IPS-20b (cell line): ENCODE measurements at regions not wholly inside any gene's neighbourhood (a gene's known extent, or its start where the extent isn't known, plus 50 kb on each side); places are given as distances from the start of the nearest gene placed in this dataset.

ENCODE experiments used
- H3K27ac ChIP-seq: one replicate; pipeline ENCODE4 v1.5.1; 2013; ENCODE audit warnings: low read length
- H3K27me3 ChIP-seq: 2 replicates; pipeline ENCODE4 v1.6.1; 2013; ENCODE audit warnings: mild to moderate bottlenecking, low read length, inconsistent platforms; ENCODE audit not compliant: insufficient read depth
- H3K36me3 ChIP-seq: 2 replicates; pipeline ENCODE4 v1.6.1; 2013; ENCODE audit warnings: low read depth, mild to moderate bottlenecking, inconsistent platforms, low read length, moderate library complexity; ENCODE audit not compliant: insufficient read depth
- H3K4me1 ChIP-seq: 2 replicates; pipeline ENCODE4 v1.6.1; 2013; ENCODE audit warnings: mild to moderate bottlenecking, control low read depth, inconsistent platforms, low read length, moderate library complexity; ENCODE audit not compliant: insufficient read depth
- H3K4me3 ChIP-seq: 2 replicates; pipeline ENCODE4 v1.5.1; 2013; ENCODE audit warnings: mild to moderate bottlenecking, low read length, inconsistent platforms
- H3K9ac ChIP-seq: 2 replicates; pipeline ENCODE4 v1.6.1; 2013; ENCODE audit warnings: low read depth, mild to moderate bottlenecking, inconsistent platforms, low read length, moderate library complexity
- H3K9me3 ChIP-seq: 2 replicates; pipeline ENCODE4 v1.6.1; 2013; ENCODE audit warnings: mild to moderate bottlenecking, low read depth, low read length, inconsistent platforms; ENCODE audit not compliant: insufficient read depth

DNA sequence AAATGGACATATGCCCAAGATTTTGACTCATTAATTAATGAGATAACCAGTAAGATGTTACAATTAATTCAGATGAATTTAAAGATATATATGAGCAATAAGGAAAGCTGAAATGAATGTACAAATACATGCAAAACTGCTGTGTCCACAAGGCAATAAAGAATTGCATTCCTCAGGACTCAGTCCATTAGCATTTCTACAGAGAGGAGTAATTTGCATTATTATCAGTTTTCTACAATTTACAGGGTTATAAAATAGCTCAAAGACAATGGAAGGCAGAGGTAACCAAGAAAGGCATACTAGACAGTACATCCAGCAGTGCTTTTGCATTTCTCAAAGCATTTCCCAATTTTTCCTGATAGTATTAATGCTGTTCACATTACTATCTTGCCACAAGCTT is 377.1 kb upstream of the GOLIM4 start:
- Histone ChIP-seq H3K4me1 (no peaks in the 10 kb centered on the region), H3K9ac (no peak overlapping the region), H3K4me3 (no peak overlapping the region), H3K27me3 (no peaks in the 10 kb centered on the region), H3K27ac (no peak overlapping the region), H3K36me3 (no peaks in the 10 kb centered on the region), H3K9me3 (no peaks in the 10 kb centered on the region)

- H3K36me3 ChIP-seq, result no peaks in the 10 kb centered on the region
- H3K27ac ChIP-seq, result no peak overlapping the region
- H3K9ac ChIP-seq, result no peak overlapping the region
- no peaks in the 10 kb centered on the region for H3K4me1 ChIP-seq
- no peaks in the 10 kb centered on the region for H3K9me3 ChIP-seq
- no peak overlapping the region for H3K4me3 ChIP-seq
- no peaks in the 10 kb centered on the region for H3K27me3 ChIP-seq
Observed at GRCh38 chr3:168470380-168470779, 374.7 kb upstream of the GOLIM4 start.

GRCh38 chr3:168469436-168469835 is 373.7 kb upstream of the GOLIM4 start:
- no peaks in the 10 kb centered on the region for H3K4me1 ChIP-seq
- no peaks in the 10 kb centered on the region for H3K27me3 ChIP-seq
- H3K4me3 ChIP-seq, result no peak overlapping the region
- H3K9me3 ChIP-seq, result no peaks in the 10 kb centered on the region; the same call in 1 of the 2 replicates
- no peak overlapping the region for H3K9ac ChIP-seq
- no peaks in the 10 kb centered on the region for H3K36me3 ChIP-seq
- H3K27ac ChIP-seq, result no peak overlapping the region

DNA sequence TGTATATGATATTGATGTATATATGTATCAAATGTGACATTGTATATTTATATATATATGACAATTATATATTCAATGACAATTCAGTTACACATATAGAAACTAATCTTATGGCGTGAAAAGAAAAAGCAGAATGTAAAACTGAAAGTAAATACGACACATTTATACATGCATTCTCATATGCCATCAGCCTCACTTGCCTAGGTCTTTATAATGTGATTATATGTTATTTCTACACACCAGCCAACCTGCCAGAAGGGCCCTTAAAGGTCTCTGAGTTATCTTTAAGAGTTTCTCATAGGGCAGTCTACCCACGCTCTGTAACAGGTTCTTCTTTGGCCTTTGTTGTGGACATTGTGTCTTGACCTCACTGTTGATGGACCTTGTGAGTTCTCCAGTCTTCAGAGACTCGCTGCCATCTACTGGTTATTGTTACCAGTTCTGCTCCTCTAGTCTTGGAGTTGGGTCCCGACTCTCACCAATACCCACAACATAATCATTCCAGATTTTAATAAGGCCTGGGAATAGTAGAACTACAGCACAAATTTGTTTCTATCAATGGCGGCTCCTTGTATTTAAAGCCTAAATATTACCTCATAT is 371.5 kb upstream of the GOLIM4 start:
- Histone ChIP-seq H3K27me3 (no peaks in the 10 kb centered on the region), H3K36me3 (no peaks in the 10 kb centered on the region), H3K27ac (no peak overlapping the region), H3K4me3 (no peak overlapping the region), H3K9ac (no peak overlapping the region), H3K4me1 (no peaks in the 10 kb centered on the region), H3K9me3 (no peaks in the 10 kb centered on the region; the same call in 1 of the 2 replicates)

DNA sequence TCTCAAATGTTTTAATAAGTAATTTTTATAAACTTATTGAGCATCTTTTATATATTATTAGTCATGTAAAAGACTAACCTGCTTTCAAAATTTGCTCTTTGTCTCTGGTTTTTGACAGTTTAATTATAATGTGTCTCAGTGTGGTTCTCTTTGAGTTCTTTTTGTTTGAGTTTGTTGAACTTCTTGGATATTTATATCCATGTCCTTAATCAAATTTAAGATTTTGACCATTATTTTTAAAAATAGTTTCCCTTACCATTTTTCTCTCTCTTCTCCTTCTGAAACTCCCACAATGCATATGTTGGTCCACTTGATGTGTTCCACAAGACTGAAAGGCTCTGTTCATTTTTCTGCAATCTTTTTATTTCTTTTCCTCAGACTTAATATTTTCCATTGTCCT is 366.1 kb upstream of the GOLIM4 start:
- no peaks in the 10 kb centered on the region for H3K4me1 ChIP-seq
- no peak overlapping the region for H3K4me3 ChIP-seq
- H3K36me3 ChIP-seq, result no peaks in the 10 kb centered on the region
- no peak overlapping the region for H3K9ac ChIP-seq
- no peaks in the 10 kb centered on the region; the same call in 1 of the 2 replicates for H3K9me3 ChIP-seq
- no peaks in the 10 kb centered on the region for H3K27me3 ChIP-seq
- no peak overlapping the region for H3K27ac ChIP-seq

DNA sequence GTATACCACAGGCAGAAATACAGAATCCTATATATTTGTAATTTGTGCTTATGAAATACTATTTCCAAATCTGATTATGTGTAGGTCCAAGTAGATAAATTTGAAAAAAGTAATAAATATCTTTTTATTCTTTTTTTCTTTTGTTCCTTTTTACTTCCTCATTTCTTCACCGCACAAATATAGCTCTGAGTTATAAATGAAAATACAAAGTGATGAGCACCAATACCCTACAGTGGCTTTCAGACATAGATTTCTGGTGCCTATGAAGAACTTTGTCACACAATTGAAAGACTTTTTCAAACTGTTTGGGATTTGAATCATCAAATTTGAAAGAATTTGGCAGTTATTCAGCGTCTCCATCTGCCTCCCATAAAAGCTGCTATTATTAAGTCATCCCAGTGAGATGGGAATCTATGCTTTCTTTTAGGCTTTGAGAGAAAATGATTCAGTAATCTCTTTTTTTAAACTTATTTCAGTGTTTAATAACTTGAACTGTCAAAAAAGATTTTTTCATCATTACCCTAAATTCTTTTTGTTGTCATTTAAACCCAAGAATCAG is 363.6 kb upstream of the GOLIM4 start:
- Histone ChIP-seq H3K36me3 (no peaks in the 10 kb centered on the region), H3K27me3 (no peaks in the 10 kb centered on the region), H3K4me3 (no peak overlapping the region), H3K4me1 (no peaks in the 10 kb centered on the region), H3K9me3 (no peaks in the 10 kb centered on the region), H3K27ac (no peak overlapping the region), H3K9ac (no peak overlapping the region)

- H3K27me3 ChIP-seq, result no peaks in the 10 kb centered on the region
- H3K4me3 ChIP-seq, result no peak overlapping the region
- H3K4me1 ChIP-seq, result no peaks in the 10 kb centered on the region
- no peaks in the 10 kb centered on the region for H3K9me3 ChIP-seq
- H3K9ac ChIP-seq, result no peak overlapping the region
- no peaks in the 10 kb centered on the region for H3K36me3 ChIP-seq
- H3K27ac ChIP-seq, result no peak overlapping the region
Observed at GRCh38 chr3:168457954-168458539, 362.3 kb upstream of the GOLIM4 start.

GRCh38 chr3:168455814-168456213 is 360.1 kb upstream of the GOLIM4 start:
- no peaks in the 10 kb centered on the region for H3K36me3 ChIP-seq
- no peaks in the 10 kb centered on the region for H3K9me3 ChIP-seq
- H3K4me3 ChIP-seq, result no peak overlapping the region
- H3K27ac ChIP-seq, result no peak overlapping the region
- no peak overlapping the region for H3K9ac ChIP-seq
- H3K4me1 ChIP-seq, result no peaks in the 10 kb centered on the region
- no peaks in the 10 kb centered on the region for H3K27me3 ChIP-seq

DNA sequence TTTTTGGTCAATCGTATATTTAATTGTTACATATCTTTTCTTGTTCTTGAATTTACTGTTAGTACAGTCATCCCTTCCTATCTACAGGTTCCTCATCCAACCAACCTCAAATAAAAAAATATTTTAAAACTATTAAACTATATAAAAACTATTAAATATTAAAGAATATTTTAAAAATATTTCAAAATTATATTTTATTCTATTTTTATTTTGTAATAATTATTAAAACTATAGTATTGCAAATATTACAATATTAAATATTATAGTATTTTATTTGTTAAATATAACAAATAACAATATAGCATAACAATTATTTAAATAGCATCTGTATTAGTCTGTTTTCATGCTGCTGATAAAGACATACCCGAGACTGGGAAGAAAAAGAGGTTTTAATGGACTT is 357.9 kb upstream of the GOLIM4 start:
- no peaks in the 10 kb centered on the region for H3K9me3 ChIP-seq
- H3K36me3 ChIP-seq, result no peaks in the 10 kb centered on the region
- H3K4me3 ChIP-seq, result no peak overlapping the region
- no peak overlapping the region for H3K9ac ChIP-seq
- H3K27ac ChIP-seq, result no peak overlapping the region
- H3K4me1 ChIP-seq, result no peaks in the 10 kb centered on the region
- H3K27me3 ChIP-seq, result no peaks in the 10 kb centered on the region

GRCh38 chr3:168443965-168444364 is 348.2 kb upstream of the GOLIM4 start:
- no peak overlapping the region for H3K9ac ChIP-seq
- H3K4me1 ChIP-seq, result peaks cover 5% of the 10 kb centered on the region; the same call in 1 of the 2 replicates
- H3K9me3 ChIP-seq, result no peaks in the 10 kb centered on the region
- H3K4me3 ChIP-seq, result no peak overlapping the region
- H3K27ac ChIP-seq, result no peak overlapping the region
- H3K36me3 ChIP-seq, result no peaks in the 10 kb centered on the region
- no peaks in the 10 kb centered on the region for H3K27me3 ChIP-seq

DNA sequence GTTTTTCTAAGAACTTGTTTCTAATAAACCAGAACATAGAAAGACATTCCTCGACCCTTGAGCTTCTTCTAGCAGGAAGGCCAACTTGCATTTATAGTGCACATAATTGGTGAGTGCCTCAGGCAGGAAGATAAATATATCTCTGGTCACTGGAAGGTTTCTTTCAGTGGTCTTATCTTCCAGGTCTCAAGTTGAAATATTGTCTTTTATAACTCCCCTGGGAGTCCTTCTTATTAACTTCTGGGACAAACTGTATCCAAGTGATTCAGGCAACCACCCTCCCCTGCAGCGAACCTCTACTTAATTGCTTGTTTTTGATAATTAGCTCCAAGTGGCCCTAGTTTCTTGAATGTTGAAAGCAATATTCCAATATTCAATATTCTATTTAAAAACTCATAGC is 346.8 kb upstream of the GOLIM4 start:
- Histone ChIP-seq H3K36me3 (no peaks in the 10 kb centered on the region), H3K27ac (no peak overlapping the region), H3K27me3 (no peaks in the 10 kb centered on the region), H3K4me1 (peaks cover 5% of the 10 kb centered on the region; the same call in 1 of the 2 replicates), H3K9me3 (no peaks in the 10 kb centered on the region), H3K9ac (no peak overlapping the region), H3K4me3 (no peak overlapping the region)

DNA sequence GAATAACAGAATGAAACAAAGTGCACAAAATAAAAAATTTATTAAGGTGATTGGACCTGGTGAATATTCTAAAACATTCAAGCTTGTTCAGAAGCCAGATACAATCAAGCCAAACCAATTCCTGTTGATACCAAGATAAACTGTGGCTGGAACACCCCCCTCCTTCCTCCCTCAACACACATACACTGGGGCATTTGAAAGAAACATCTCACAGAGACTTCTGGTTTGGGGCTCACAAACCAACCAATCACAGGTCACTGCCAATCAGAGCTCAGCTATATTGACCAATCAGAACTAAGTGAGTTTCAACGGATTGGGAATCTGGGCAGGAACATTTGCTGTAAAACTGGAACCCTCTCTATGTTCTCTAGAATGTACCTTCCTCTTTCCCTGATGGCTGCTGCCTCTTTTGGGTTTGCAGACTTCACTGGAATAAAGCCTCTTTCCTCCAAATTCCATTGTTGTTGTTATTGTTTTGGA is 340.6 kb upstream of the GOLIM4 start:
- Histone ChIP-seq H3K27me3 (no peaks in the 10 kb centered on the region), H3K9ac (no peak overlapping the region), H3K36me3 (no peaks in the 10 kb centered on the region), H3K4me3 (no peak overlapping the region), H3K4me1 (peaks cover 2% of the 10 kb centered on the region; the same call in 1 of the 2 replicates), H3K27ac (no peak overlapping the region), H3K9me3 (no peaks in the 10 kb centered on the region)
